NCI-H345 treated with DMSO at 0.1 percent for 48 hours (cell line): ENCODE measurements at regions not wholly inside any gene's neighbourhood (a gene's known extent, or its start where the extent isn't known, plus 50 kb on each side); places are given as distances from the start of the nearest gene placed in this dataset.

Experiments
- DNase-seq: peaks from one replicate; lab custom pipeline; 2025; ENCODE audit not compliant: unreplicated experiment; lab: John Stamatoyannopoulos, UW

- no peak for DNase-seq
Measured at GRCh38 chr5:2019716-2020115, 137.0 kb upstream of the IRX4 start.

- DNase-seq, result no peak
Measured at GRCh38 chr5:2018390-2018724, 135.6 kb upstream of the IRX4 start.

- no peak for DNase-seq
Measured at GRCh38 chr5:2017540-2018389, 135.0 kb upstream of the IRX4 start.

DNA sequence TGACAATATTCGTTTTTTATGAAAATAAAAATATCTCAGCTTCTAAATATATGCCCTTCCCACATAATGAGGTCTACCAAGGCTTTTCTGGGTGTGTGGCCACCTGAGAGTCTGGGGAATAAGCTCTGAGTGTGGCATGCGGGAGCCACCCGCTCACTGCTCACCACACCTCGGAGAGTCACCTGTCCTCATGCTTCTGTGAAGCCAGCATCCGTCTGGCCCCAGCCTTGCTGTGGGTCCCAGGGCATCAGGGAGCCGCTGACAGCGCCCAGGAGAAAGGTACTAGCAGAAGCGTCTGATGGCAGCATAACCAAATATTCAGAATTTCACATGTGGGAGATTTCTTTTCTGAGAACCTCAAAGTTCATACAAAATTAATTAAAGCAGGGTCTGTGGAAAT lies 133.2 kb upstream of the IRX4 start:
- DNase-seq, result no peak

DNA sequence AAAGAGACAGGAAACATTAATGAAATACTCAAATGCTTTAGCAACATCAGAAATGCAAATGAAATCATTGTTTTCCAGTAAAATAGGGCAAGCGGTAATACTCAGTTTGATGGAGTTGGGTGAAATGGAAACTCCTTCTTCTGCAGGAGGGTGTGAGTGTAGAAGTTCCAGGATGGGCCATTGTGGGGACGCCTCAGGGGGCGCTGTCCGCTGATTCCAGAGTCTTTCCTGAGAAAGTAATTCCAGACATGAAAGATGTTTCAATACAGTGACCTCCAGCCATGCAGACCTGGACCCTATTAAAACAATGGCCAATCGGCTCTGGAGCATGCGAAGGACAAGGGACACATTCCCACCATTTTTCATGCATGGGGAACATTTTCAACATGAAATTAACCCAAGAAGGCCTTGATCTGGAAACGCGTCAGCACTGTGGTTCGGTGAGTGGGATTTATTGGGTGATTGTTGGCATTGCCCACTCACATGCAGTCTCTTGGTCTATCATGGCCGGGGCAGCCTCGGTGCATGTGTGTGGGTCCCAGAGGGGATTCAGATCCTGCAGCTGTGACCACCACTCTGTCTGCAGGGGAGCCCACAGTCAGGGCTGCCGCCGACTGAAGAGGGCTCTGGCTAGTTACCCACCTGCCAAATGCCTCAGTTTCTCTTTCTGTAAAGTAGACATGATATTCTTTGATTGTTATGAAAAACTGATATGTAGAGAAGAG lies 132.6 kb upstream of the IRX4 start:
- DNase-seq, result no peak

DNA sequence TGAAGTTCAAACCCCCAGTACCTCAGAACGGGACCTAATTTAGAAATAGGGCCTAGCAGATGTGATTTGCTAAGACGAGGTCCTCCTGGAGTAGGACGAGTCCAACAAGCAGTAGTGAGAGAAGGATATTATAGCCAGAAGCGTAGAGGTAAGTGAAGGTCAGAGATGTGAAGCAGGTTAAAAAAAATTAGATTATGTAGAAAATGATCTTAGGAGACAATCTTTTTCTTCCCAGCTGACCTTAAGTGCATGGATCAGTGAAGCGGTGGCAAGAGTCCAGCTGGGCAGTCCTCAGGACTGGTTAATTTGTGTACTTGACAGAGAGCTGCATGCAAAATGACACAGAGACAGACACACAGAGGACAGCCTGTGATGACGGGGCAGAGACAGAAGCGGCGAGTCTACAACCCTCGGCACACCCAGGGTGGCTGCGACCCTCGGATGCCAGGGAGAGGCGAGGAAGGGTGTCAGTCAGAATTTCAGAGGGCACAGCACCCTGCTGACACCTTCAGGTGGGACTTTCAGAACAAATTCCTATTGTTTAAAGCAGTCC lies 131.4 kb upstream of the IRX4 start:
- no peak for DNase-seq

DNA sequence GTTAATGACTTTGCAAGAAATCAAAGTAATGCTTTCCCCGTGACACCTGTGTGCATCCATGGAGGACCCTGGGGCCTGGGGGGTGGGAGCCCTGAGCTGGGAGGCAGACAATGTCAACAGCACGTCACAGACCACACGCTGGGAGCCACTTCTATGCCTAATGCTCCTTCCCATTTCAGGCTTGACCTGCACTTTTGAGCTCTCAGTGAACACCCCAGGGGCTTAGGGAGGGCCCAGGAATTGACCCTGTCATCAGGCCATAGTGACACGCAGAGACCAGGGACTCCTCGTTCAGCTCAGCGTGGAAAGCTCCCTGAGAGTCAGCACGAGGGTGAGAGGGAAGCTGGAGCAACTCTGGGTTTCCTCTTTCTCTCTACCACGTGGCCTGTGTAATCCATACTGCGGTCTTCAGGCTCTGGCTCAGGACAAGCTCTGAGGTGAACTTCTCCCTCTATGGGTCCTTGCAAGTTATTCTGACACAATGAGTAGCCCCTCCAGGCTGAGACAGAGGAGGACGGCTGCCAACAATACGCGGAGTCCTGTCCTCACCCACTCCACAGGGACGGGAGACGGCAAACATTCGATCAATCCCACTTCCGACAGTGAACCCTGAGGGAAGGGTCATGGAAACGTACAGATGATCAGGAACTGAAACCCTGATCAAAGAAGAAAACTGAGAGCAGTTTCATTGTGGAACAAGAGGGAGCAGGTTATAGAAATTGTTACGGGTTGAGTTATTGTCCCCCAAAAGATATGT lies 130.8 kb upstream of the IRX4 start:
- no peak for DNase-seq

DNA sequence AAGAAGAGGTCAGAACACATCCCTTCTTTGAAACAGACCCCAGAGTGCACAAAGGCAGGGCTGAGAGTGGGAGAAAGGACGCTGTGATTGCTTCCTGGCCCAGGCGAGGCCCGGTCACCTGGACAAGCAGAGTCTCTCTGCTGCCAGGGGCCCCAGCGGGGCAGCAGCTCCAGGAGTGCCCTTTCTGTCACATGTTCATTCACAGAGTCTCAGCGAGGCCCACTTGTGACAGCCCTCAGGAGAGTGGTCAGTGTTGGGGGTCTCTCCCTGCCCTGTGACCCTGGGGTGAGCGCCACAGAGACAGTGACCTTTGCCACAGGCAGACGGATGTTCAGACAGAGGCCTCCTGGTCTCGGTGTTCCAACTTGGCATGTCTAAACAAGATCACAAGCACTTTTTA lies 130.2 kb upstream of the IRX4 start:
- DNase-seq, result no peak

GRCh38 chr5:2011481-2012411 lies 129.0 kb upstream of the IRX4 start:
- DNase-seq, result no peak

DNA sequence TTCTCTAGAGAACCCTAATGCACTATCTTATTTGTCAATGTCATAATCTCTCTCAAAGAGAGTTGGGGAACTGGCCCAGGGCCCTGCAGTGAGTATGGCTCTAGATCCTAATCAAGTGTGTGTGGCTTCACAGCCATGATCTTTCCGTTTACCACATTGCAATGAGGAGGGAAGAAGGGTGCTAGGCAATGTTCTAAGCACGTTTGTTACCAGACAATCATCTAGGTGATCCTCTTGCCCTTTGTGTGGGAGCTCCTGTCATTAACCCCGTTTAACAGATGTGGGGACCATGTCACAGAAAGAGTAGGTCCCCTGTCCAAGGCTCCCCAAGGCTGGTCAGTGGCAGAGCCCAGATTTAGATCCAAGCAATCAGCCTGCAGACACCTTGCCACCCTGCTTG lies 128.2 kb upstream of the IRX4 start:
- no peak for DNase-seq

- no peak for DNase-seq
Measured at GRCh38 chr5:2009986-2010914, 127.5 kb upstream of the IRX4 start.

DNA sequence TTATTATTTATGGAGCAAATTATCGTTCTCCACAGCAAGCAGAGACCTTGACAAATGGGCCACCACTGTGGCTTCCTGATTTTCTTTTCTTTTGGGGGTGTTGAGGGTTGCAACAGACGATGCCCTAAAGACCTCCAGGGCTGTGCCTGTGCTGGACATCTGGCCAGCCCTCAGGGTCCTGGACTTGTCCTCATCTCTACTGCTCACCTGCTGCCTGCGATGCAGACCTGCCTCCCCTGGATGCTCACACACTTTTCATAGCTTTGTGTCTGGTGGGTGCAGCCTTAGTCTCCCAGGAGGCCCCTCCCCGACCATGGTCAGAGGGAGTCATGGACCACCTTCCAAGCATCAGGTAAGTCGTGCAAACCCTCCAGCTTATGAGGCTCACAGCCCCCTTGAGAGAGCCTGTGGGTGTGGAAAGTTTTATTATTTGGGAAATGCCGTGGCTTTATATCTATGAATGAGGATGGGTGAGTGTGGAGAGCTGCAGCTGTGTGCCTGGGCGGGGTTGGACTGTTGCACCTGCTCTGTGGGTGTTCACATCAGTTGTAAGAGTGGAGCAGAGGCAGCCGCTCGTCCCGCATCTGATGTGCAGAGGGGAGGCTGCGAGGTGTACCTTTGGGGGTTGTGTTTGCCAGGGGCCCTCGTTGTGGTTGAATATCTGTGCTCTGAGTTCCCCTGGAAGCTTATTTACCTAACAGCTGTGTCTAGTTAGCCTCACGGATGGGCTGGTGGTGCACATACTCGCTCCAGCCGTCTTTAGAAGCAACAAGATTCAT lies 126.3 kb upstream of the IRX4 start:
- no peak for DNase-seq

DNA sequence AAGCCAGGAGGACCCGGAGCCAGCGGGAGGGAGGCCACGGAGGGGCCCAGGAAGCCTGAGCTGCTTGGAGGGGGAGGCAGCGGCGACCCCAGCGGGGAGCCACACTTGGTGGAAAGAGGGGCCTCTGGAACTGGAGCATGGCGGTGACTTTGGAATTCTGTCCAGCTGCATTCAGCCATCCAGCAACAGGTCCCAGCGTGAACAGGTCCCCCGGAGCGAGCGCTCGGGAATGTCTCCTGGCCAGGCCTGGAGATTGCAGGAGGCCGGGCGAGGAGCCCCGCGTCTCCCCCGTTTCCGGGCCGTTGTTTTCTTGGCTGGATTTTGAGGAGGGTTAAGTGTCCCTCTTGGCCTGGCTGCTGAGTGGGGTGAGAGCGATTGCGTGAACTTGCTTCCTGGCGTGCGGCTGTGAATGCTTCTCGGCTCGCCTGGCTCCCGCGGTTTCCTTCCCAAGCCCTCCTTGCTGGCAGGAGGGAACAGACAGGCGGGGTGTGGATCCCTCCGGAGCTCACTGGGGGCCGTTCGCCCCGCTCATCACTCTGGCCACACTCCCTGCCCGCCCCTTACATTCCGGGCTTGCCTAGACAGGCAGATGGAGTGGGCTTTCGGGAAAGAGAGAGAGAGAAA lies 125.3 kb upstream of the IRX4 start:
- no peak for DNase-seq

GRCh38 chr5:2007496-2007877 lies 124.8 kb upstream of the IRX4 start:
- DNase-seq, result no peak

GRCh38 chr5:2006971-2007291 lies 124.2 kb upstream of the IRX4 start:
- DNase-seq, result no peak

DNA sequence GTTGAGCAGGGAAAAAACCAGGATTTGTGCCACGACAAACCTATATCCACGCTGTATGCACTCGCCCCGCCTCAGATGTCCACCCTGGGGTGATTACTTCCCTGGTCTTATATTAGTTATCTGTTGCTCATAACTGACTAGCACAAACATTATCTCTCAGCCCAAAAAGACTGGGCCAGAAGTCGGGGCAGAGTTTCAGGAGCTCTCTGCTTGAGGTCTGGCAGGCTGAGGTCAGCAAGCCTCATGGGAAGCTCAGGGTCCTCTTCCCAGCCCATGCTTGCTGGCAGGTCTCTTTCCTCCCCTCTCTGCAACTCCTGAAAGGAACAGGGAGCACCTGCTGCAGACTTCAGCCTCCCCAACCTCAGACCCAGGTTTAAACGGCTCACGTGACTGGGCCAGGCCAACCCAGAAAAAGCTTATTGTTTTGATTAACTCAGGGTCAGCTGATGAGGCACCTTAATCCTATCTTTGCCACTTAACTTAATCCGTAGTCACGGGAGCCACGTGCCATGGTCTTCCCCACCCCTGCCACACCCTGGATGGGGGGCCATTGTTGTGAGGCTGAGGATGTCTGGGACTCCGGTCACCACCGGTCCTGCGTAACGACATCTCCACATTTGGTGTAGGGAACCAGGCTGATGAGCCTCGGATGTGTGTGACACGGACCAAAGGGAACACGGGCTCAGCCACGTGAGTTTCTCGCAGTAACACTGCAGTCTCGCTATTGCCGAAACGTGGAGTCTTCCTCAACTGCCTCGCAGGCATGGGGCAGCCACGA lies 123.7 kb upstream of the IRX4 start:
- no peak for DNase-seq

GRCh38 chr5:2005101-2006041 lies 122.6 kb upstream of the IRX4 start:
- no peak for DNase-seq
